GM19397 (cell line): ENCODE measurements at regions not wholly inside any gene's neighbourhood (a gene's known extent, or its start where the extent isn't known, plus 50 kb on each side); places are given as distances from the start of the nearest gene placed in this dataset.
"Not testable (repeated sequence)": the region's sequence is repeated elsewhere in the genome, so short reads cannot be mapped to it uniquely, and the experiment has no call there.

Experiments used
- ATAC-seq: cut with Tn5 transposase; IDR thresholded peaks from one replicate; pipeline ENCODE4 v1.9.1; 2021; ENCODE audit warnings: mild to moderate bottlenecking, moderate library complexity; ENCODE audit not compliant: unreplicated experiment

GRCh38 chr3:177852001-177852807 is 654.9 kb upstream of the TBL1XR1 start:
- no peak for ATAC-seq

- ATAC-seq, result no peak
Observed at GRCh38 chr3:177855021-177855420, 657.7 kb upstream of the TBL1XR1 start.

- no peak for ATAC-seq
Observed at GRCh38 chr3:177860184-177860583, 662.9 kb upstream of the TBL1XR1 start.

GRCh38 chr3:177862962-177863491 is 665.7 kb upstream of the TBL1XR1 start:
- ATAC-seq, result no peak

GRCh38 chr3:177871267-177871666 is 665.0 kb upstream of the KCNMB2 start:
- ATAC-seq, result not testable (repeated sequence)

- no peak for ATAC-seq
Observed at GRCh38 chr3:177878192-177878591, 658.0 kb upstream of the KCNMB2 start.

GRCh38 chr3:177878957-177879356 is 657.3 kb upstream of the KCNMB2 start:
- ATAC-seq, result no peak

GRCh38 chr3:177881351-177881750 is 654.9 kb upstream of the KCNMB2 start:
- ATAC-seq, result no peak

- ATAC-seq, result no peak
Observed at GRCh38 chr3:177882124-177882648, 654.0 kb upstream of the KCNMB2 start.

GRCh38 chr3:177883091-177883490 is 653.1 kb upstream of the KCNMB2 start:
- no peak for ATAC-seq

- ATAC-seq, result no peak
Observed at GRCh38 chr3:177883957-177884356, 652.3 kb upstream of the KCNMB2 start.

GRCh38 chr3:177885063-177885462 is 651.2 kb upstream of the KCNMB2 start:
- ATAC-seq, result no peak

- ATAC-seq, result no peak
Observed at GRCh38 chr3:177886501-177886900, 649.7 kb upstream of the KCNMB2 start.

- peak; percentile 49 for ATAC-seq
Observed at GRCh38 chr3:177887475-177887874, 648.8 kb upstream of the KCNMB2 start.

GRCh38 chr3:177889161-177889560 is 647.1 kb upstream of the KCNMB2 start:
- ATAC-seq, result no peak

GRCh38 chr3:177889652-177890358 is 646.4 kb upstream of the KCNMB2 start:
- ATAC-seq, result no peak

GRCh38 chr3:177890359-177890683 is 645.9 kb upstream of the KCNMB2 start:
- ATAC-seq, result no peak

GRCh38 chr3:177891569-177891968 is 644.7 kb upstream of the KCNMB2 start:
- ATAC-seq, result not testable (repeated sequence)

- ATAC-seq, result no peak
Observed at GRCh38 chr3:177893331-177893730, 642.9 kb upstream of the KCNMB2 start.

- no peak for ATAC-seq
Observed at GRCh38 chr3:177894081-177894728, 642.0 kb upstream of the KCNMB2 start.

- no peak for ATAC-seq
Observed at GRCh38 chr3:177898185-177898584, 638.1 kb upstream of the KCNMB2 start.
